ENCODE measurements at regions not wholly inside any gene's neighbourhood (a gene's known extent, or its start where the extent isn't known, plus 50 kb on each side); places are given as distances from the start of the nearest gene placed in this dataset.

DNA sequence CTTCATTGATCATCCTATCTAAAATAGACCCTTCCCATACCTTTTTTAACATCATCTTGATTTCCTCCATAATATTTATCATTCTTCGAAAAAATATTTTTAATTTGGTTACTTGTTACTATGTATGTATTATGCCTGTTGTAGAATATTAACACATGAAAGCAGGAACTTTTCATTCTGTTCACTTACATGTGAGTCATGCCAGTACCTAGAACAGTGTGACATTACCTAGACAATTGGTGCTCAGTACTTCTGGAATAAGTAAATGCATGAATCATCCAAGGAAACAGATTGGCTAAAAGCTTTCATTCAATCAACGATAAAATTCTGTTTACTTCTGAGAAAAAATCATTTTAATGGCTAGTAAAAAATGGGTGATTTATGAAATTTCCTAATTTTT, 76.4 kb downstream of the CXXC4 start:
- no peak for DNase-seq

DNA sequence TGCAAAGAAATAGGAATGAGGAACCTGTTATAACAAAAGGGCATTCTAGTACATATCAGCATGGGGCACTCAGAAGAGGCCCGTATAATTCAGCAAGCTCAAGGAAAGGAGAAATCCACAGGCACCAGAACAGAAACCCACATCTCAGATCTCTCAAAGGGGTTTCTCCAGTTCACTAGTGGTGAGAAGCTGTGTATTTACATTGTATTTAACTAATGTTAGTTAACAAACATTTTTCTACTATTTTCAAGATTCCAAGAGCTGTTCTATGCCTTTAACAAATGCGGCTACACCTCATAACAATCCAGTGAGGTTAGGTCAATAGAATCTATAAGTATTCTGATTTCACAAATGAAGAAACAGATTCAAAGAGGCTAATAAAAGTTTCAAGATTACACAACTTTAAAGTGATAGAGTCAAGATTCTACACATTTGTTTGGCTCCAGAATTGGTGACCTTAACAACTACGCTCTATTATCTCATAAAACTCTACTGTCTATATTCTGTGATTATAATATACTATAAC, 77.3 kb downstream of the CXXC4 start:
- no peak for DNase-seq

DNA sequence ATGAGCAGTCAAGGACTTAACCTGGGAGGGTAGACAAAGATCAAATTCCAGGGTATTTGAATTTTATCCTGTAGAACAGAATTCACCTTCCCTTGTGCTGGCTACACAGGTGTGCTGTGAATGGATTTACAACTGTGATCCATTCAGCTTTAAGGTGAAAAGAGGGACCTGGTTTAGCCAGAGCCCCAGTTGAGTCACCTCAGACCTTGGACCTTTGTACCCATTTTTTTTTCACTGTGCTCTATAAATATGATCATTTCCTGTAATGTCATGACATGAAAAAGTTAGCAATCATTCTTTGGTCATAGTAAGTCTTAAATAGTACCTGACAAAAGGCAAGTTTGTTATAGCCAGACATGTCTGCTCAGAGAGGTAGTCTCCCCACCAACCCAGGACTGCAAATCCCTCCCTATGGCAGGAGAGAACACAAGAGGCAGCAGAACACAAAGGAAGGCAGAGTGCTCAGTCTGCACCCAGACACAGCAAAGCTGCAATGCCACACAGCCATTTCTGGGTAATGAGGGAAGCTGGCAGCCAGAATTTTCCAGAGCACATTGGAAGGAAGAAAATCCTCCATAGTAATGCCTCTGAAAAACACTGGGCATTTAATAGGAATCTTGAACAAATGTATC, 77.9 kb downstream of the CXXC4 start:
- no peak for DNase-seq

DNA sequence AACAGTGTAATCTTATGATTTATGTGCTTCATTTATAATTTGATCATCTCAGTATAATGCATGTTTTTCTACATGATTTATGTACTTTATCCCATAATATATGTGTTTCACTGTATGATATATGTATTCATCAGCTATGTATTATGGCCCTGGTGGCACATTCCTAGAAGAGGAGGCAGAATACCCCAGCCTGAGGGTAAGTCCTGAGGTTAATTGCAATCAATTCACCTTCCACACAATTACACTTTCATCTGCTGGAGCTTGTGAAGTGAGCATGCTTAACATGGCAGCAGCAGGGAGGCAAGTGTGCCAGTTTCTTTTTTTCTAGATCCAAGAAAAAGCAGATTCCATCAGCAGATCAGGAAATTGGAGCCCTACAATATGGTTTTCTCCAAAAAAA, 81.2 kb downstream of the CXXC4 start:
- no peak for DNase-seq

DNA sequence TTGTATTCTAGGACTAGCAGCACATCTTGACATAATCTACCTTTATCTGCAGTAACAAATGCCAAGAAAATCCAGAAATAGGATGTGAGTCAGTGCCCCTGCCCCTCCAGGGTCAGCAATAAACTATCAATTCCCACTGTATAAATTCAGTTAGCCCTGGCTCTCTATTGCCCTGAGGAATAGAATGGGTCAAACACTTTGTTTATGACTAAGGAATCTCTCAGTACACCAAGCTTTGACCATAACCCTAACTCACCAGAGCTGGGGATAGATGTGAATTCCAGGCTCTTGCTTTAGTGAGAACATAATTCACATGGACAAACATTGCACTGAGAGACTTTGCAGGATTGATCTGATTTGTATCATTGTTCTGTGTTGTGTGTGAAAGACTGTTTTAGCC, 82.3 kb downstream of the CXXC4 start:
- DNase-seq: no peak

DNA sequence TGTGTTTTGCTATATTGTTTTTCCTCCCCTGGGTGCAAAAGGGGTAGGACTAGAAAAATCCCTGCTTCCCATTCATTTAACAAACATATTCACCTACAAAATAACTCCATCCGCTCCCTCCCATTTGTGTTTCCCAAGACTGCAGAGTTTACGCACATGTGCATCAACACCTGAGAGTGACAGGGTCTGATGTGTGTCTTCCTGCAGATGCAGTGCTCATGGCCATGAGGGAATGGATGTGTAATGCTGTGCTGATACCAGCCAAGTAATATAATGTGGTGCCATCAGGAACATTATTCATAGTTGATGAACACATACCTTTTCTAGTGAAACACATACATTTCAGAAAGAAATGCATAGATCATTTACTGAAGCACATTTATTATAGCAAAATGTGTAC, 83.2 kb downstream of the CXXC4 start:
- DNase-seq: no peak

DNA sequence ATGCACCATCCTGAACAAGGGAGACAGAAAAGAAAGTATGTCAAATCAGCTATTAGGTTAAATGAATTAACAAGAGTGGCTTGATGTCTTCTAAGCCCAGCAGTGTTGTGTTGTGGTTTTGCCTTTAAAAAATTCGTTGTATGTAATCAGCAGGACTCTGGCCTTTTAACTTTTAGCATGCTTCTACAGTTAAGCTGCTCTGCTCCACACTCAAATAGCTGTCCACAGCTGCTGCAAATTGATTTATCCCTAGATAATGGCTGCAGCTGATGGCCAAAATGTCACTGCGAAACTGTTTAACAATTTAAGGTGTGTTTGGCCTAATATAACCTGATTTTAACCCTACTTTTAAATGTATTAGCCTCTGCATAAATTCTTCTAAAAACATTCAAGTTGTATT, 85.8 kb downstream of the CXXC4 start:
- DNase-seq: no peak

DNA sequence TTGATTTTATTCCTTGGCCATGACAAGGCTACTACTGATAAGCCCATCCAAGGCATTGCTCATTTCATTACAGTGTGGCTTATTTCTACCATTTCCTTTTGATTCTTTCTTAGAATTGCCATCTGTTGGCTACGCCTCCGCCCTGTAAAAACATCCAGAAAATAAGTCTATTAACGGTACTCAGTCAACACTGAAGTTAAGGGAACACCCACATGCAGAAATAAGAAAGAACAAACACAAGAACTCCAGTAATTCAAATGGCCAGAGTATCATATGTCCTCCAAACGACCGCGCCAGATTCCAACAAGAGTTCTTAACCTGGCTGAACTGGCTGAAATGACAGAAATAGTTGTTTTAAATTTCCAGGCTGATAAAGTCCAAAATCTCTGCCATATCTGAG, 90.3 kb downstream of the CXXC4 start:
- no peak for DNase-seq

DNA sequence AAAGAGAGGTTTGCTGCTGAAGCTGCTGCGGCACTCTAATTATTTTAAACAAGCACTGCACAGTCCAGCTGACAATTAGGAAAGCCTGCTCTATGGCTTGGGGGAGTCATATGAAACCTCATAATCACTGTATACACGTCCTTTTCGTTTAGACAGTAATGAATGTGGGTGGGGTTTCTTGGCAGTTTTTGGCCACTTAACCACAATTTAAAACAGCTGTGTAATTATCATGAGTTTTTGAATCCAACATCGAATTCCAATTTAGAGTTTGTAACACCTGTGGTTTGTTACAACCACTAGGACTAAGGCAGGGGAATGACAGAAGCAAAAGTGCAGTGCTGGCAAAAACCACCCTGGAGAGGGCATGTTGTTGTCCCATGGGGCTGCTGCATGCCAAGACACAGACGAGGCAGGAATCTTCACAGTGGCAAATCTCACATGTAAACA, 99.5 kb downstream of the CXXC4 start:
- DNase-seq: no peak

DNA sequence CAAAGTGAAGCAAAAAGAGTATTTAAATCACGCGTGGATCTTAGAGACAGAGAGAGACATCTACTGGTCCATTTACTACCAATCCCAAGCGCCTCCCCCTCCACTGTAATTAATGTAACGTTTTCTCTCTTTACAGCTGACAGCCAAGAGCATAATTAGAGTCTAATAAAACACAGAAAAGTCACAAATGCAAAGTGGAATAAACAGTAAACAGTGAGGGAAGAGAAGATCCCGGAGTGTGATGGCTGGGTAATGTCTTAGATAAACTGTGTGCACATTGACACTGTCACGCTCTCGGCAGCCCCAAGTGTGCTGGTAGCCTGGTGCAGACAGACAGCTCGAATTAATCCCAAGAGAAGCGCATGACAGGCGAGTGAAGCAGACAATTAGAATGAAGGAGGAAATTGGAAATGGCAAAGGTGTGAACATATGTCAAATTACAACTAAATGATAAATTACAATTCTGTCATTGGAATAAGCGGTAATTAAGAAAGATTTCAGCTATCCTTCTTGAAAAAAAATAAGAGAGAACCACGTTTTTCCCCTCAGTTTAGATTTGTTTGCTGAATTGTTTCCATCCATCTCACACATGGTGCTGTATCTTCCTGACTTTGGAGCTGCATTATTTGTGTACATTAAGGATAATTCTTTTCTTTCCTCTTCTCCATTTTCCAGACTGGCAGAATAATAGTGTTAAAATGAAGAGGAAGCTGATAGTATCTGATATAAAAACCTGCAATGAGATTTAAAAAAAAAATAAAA, 100.1 kb downstream of the CXXC4 start:
- DNase-seq: no peak

DNA sequence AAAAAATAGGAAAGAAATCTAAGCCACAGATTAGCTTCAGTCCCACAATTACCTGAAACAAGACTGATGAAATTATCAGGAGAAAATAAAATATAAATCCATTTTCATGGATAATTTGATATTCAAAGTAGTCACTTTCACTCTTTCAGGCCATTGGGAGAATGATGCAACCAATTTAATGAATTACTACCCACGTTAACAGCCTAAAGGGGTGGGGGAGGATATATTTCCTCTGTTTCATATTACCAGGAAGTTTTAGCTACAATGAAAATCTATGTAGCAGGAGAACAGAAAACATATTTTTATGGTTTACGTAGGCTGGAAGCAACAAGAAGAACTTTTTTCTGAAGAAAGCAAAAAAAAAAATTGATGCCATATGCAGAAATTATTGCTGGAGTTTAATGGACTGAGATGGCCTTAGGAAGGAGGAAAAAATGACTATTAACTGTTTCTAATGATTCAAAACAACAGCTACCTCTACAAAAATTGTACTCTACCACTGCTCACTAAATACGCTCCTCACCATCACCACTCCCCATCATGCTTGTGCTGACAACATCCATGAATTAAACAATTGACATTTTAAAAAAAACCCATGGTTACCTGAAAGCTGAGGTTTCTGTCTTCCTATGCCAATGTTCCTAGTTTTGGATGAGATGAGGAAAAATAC, 100.9 kb downstream of the CXXC4 start:
- DNase-seq: no peak

DNA sequence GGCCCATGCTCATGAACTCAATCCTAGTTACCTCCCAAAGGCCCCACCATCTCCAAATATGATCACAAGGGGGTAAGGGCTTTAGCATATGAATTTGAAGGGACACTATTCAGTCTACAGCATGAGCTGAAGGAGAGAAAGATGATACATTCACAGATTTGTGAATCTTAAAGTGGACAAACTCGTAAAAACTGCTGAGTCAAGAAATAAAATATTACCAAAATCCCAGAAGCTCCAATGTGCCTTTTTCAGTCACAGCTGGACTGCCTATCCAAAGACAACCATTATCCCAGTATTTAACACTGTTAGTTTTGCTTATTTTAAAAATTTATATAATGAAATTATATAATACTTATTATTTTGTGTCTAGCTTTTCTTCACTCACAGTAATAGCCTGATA, 109.0 kb downstream of the CXXC4 start:
- DNase-seq: no peak

DNA sequence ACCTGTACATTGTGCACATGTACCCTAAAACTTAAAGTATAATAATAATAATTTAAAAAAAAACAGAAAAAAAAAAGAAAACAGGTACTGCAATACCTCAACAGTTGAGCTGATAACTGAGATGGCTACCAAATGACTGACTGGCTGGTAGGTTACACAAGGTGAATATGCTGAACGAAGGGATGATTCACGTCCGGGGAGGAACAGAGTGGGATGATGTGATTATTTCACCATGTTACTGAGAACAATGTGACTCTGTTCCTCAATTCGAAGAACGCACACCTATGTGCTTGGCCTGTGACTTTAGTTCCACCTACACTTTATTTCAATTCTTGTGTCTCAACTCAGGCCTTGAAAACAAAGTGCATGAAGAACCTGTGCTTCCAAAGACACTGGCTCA, 111.7 kb downstream of the CXXC4 start:
- DNase-seq: no peak

DNA sequence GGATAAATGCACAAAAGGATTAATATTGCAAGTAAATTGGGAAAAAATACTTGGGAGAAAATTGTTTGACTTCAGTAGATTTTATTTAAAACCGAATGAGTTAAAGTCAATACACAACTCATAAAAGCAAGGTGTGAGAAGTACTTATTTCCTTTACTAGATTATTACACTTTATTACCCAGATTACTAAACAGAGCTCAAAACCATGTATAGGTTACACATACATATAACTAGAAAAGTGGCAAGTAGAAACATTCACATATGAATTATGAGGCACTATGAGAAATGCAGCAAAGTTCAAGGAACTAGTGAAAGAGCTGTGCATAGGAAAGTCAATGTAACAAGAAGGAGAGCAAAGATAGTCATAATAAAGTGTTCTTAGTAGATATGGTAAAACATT, 113.0 kb downstream of the CXXC4 start:
- DNase-seq: no peak

DNA sequence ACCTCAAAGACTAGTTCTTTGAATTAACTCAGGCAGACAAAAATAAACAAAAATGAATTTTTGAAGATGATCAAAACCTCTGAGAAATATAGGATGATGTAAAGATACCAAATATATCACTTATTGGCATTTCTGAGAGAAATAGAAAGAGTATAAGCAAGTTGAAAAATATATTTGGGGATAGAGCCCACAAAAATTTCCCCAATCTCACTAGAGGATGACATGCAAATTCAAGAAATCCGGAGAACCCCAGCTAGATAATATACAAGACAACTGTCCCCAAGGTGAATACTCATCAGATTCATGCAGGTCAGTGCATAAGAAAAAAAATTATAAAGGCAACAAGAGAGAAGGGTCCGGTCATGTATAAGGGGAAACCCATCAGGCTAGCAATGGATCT, 129.1 kb downstream of the CXXC4 start:
- DNase-seq: no peak

DNA sequence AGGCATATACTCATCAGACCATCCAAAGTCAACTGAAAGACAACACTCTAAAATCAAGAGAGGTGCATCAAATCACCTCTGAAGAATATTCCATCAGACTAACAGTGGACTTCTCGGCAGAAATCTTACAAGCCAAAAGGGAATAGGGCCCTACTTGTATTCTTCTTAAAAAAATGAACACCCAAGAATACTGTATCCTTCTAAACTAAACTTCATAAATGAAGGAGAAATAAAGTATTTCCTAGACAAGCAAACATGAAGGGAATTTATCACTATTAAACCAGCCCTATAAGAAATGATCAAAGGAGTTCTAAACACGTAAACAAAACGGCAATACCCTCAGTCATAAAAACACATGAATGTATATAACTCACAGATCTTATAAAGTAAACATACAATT, 141.2 kb downstream of the CXXC4 start:
- no peak for DNase-seq

DNA sequence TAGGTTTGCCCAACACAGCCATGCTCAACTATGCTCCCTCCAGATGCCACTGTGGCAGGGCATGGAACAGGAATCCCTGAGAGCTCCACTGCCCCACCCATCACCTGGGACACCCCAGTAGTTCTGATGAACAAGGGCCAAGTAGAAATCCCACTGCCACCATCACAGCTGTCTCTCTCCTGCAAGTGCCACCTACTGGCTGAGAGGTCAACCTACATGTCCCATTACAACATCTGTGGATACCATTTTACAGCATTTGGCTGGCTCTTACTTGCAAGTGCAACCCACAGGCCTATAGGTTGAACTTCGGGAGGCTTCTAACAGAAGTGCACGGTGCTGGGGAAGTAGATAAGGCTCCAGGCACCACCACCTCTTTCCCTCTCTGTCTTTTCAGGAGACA, 142.5 kb downstream of the CXXC4 start:
- no peak for DNase-seq

DNA sequence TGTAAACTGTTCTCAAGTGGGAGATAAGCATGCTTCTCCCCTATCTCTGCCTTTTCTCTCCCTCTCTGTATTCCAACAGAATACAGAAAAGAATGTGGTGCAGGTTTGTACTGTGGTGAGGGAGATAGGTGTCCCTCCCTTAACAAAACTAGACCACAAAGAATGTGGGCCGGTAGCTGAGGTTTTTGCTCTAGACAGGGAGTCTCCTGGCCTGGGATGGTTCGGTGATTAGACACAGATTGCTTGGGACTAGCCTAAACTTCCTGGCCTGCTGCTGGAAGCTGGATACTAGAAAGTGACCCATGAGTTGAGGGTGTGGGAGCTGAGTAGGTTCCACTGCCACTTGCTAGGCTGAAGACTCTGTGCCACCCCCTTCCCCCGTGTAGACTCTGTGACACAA, 143.0 kb downstream of the CXXC4 start:
- DNase-seq: no peak

DNA sequence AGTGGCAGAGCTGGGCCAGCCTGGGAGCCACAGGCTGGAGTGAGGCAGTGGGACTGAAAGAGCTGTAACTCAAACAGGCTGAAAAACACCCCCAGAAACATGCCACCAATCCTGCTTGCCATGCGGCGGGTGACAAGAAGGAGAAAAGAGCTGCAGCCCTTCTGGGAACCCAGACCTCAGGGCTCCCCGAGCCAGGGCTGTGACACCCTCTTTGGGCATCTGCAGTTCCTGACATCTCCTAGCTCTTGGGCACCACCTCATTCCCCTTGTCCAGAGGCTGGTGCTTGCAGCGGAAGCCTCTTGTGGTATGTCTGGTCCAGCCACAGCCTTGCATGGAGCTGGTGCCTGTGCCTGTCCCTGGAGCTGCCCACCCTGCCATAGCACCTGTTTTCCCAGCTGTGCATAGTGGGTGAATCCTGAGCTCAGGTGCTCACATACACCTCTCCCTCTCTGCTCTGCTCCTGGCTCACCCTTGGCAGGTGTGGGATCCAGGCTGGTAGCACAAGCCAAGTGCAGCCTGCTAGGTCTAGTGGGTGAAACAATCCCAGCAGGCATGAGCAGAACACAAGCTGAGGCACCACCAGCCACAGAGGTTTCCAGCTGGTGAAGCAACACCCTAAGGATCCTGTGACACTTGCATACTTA, 149.0 kb downstream of the CXXC4 start:
- no peak for DNase-seq

DNA sequence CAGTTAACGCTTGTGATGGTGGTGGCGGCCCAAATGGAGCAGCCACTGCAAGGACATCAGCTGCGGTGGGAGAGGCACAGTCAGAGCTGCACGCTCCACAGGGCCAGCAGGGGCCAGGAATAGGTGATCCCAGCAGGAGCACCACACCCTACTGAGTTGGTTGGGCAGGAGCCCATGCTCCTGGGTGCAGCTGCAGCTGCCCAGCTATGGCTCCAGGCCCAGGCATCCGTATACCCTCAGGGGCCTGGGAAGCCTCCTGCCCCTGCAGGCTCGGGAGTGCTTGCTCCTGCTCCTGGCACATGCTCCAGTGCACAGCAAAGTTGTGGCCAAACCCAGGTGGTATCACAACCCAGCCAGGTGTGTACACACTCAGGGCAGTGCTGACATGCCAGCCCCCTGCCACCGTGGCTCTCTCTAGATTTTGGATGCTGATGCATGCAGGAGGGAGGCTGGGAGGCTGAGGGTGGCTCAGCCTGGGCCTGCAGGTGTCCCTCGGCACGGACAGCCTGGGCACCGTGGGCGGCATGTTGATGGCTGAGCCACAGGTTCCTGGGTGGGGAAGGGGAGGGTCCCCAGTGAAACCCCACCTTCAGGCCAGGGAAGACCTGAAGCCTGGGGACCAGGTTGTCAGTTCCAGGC, 150.2 kb downstream of the CXXC4 start:
- no peak for DNase-seq

DNA sequence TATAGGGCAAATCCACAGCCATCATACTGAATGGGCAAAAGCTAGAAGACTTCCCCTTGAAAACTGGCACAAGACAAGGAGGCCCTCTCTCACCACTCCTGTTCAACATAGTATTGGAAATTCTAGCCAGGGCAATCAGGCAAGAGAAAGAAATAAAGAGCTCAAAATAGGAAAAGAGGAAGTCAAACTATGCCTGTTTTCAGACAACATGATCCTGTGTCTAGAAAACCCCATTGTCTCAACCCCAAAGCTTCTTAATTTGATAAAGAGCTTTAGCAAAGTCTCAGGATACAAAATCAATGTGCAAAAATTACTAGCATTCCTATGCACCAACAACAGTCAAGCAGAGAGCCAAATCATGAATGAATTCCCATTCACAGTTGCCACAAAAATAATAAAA, 160.3 kb downstream of the CXXC4 start:
- no peak for DNase-seq

DNA sequence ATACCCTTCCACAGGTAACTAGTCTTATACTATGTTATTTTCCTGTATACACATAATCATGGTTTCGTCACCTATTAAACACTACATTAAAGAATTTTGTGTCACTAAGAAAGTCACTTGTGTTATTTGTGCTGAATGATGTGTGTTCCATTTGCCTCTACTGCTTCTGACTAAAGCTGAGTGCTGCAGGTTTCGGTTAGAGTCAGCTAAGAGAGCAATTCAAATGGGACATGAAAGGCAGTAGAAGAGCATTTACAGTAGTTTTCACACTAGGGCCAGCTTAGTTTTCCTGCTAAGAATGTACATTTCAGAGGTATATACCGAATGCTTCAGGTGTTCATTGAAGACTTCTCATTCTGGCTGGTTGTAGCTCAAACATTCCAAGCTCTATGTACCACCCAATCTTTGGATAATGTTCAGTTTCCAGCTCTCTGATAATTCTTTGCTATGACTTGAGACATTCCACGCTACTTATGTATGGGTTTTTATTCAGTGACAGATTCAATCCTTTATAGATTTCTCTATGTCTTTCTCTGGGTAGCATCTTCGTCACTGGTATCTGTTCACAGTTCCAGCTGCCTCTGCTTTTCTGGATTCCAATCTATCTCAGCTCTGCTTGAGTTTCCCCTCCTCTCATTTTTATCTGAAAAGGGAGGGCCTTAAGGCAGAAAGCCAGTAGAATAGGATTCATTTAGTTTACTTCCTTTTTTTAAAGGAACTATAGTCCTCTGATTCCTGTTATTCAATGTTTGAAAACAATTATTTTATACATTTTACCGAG, 164.4 kb downstream of the CXXC4 start:
- no peak for DNase-seq
